Ishikawa (cell line): ENCODE measurements at regions not wholly inside any gene's neighbourhood (a gene's known extent, or its start where the extent isn't known, plus 50 kb on each side); places are given as distances from the start of the nearest gene placed in this dataset.

Source experiments
- CEBPB ChIP-seq: IDR thresholded peaks from 2 replicates; pipeline ENCODE4 v1.6.1; 2012
- CREB1 ChIP-seq: IDR thresholded peaks from 2 replicates; pipeline ENCODE4 v1.6.1; 2012; ENCODE audit warnings: low read depth
- EGR1 ChIP-seq: IDR thresholded peaks from 2 replicates; pipeline ENCODE4 v1.6.1; 2012
- EP300 ChIP-seq: IDR thresholded peaks from 2 replicates; pipeline ENCODE4 v1.6.1; 2012; ENCODE audit warnings: borderline replicate concordance
- FOXM1 ChIP-seq: IDR thresholded peaks from 2 replicates; pipeline ENCODE4 v1.6.1; 2012; ENCODE audit warnings: low read depth, borderline replicate concordance
- NFIC ChIP-seq: IDR thresholded peaks from 2 replicates; pipeline ENCODE4 v1.6.1; 2012
- RAD21 ChIP-seq: IDR thresholded peaks from 2 replicates; pipeline ENCODE4 v1.6.1; 2012; ENCODE audit warnings: low read depth
- TAF1 ChIP-seq: IDR thresholded peaks from 2 replicates; pipeline ENCODE4 v1.6.1; 2012; ENCODE audit warnings: low read depth, mild to moderate bottlenecking
- TCF12 ChIP-seq: IDR thresholded peaks from 2 replicates; pipeline ENCODE4 v1.6.1; 2012; ENCODE audit warnings: low read depth
- TEAD4 ChIP-seq: IDR thresholded peaks from 2 replicates; pipeline ENCODE4 v1.6.1; 2012
- YY1 ChIP-seq: IDR thresholded peaks from 2 replicates; pipeline ENCODE4 v1.6.1; 2012; ENCODE audit warnings: low read depth
- ZBTB7A ChIP-seq: IDR thresholded peaks from 2 replicates; pipeline ENCODE4 v1.6.1; 2012; ENCODE audit warnings: low read depth
- TF ChIP-seq, protein P1 (sequence below): IDR thresholded peaks from 2 replicates; pipeline ENCODE4 v1.6.1; 2012
- TF ChIP-seq, protein P2 (sequence below): IDR thresholded peaks from 2 replicates; pipeline ENCODE4 v1.6.1; 2012; ENCODE audit warnings: low read depth, mild to moderate bottlenecking
- TF ChIP-seq, protein P3 (sequence below): IDR thresholded peaks from 2 replicates; pipeline ENCODE4 v1.6.1; 2012

DNA sequence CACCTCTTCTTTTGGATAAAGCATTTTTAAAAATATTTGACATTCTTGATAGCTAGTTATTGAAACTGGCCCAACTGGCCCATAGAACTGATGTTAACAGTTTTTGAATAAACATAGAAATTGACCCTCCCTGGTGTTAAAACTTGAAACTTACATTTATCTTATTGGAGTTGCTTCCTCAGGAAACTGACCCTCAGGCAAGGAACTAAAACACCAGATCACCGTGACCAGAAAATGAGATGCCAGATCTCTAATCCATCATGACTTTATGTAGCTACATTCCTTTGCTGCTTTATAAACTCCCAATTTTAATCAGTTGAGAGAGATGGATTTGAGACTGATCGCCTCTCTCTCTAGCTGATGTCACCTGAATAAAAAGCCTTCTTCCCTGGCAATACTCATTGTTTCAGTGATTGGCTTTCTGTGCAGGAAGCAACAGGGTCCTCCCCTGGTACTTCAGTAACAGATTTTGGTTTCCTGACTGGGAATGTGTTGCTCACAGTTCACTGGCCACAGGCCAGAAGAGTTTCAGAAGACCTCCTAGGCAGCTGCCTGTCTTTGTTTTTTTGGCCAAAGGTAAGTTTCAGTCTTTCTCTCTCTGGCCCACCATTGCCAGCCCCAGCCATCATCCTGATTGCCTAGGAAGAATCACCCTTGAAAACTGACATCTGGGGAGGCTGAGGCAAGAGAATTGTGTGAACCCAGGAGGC lies 212.4 kb downstream of the DTWD2 start:
- TF ChIP-seq TAF1 (no peak), NFIC (no peak), TCF12 (no peak), FOXM1 (no peak), RAD21 (no peak), TEAD4 (no peak), YY1 (no peak), CEBPB (no peak)

DNA sequence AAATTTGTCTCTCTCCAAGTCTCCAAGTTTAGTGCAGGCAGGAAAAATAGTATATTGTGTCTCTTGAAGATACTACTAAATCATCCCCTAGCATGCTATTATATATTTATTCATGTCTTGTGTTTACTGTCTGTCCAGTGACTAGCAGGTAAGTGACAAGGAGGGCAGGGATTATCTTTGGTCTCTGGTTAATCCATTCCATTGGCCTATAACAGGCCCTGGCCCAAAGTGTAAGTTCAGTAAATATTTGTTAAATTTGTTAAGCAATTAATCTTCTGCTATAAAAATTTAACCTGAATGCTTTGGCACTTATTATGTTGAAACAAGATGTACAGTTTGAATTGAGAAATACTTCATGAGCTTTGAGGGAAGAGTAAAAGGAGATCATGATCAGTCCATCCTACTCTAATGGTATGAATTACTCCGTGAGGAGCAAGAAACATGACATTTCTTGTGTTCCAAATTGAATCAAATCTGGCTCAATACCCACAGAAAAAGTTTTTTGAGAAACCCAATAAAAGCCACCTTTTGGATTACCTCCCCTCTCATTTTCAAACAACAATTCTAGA lies 219.7 kb downstream of the DTWD2 start:
- TF ChIP-seq ZBTB7A (no peak), TAF1 (no peak), RAD21 (no peak), TCF12 (no peak), YY1 (no peak), NFIC (no peak), CEBPB (no peak), EGR1 (no peak), CREB1 (no peak), EP300 (no peak), FOXM1 (no peak), TEAD4 (no peak)
- TF ChIP-seq, protein P1, sequence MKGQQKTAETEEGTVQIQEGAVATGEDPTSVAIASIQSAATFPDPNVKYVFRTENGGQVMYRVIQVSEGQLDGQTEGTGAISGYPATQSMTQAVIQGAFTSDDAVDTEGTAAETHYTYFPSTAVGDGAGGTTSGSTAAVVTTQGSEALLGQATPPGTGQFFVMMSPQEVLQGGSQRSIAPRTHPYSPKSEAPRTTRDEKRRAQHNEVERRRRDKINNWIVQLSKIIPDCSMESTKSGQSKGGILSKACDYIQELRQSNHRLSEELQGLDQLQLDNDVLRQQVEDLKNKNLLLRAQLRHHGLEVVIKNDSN, result no peak
- TF ChIP-seq, protein P2, sequence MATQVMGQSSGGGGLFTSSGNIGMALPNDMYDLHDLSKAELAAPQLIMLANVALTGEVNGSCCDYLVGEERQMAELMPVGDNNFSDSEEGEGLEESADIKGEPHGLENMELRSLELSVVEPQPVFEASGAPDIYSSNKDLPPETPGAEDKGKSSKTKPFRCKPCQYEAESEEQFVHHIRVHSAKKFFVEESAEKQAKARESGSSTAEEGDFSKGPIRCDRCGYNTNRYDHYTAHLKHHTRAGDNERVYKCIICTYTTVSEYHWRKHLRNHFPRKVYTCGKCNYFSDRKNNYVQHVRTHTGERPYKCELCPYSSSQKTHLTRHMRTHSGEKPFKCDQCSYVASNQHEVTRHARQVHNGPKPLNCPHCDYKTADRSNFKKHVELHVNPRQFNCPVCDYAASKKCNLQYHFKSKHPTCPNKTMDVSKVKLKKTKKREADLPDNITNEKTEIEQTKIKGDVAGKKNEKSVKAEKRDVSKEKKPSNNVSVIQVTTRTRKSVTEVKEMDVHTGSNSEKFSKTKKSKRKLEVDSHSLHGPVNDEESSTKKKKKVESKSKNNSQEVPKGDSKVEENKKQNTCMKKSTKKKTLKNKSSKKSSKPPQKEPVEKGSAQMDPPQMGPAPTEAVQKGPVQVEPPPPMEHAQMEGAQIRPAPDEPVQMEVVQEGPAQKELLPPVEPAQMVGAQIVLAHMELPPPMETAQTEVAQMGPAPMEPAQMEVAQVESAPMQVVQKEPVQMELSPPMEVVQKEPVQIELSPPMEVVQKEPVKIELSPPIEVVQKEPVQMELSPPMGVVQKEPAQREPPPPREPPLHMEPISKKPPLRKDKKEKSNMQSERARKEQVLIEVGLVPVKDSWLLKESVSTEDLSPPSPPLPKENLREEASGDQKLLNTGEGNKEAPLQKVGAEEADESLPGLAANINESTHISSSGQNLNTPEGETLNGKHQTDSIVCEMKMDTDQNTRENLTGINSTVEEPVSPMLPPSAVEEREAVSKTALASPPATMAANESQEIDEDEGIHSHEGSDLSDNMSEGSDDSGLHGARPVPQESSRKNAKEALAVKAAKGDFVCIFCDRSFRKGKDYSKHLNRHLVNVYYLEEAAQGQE, result no peak
- TF ChIP-seq, protein P3, sequence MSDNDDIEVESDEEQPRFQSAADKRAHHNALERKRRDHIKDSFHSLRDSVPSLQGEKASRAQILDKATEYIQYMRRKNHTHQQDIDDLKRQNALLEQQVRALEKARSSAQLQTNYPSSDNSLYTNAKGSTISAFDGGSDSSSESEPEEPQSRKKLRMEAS, result no peak

DNA sequence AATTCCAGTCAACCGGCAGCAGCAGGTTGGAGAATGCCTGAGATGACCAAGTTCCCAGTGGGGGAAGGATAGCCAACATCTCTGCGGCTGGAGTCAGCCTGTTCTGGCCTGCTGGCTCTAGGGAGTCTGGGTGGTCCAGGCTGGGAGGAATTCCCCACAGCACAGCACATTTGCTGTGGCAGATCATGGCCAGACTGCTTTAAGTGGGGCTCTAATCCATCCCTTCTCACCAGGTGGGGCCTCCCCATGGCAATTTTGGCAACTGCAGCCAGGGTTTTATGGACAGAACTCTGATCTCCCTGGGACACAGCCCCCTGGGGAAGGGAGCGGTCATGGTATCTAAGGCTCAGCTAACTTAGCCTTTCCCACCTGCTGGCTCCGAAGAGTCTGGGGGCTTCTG lies 226.1 kb downstream of the DTWD2 start:
- TF ChIP-seq TAF1, result no peak
- no peak for TF ChIP-seq RAD21
- no peak for TF ChIP-seq EP300
- no peak for TF ChIP-seq TCF12
- TF ChIP-seq, protein P2, result no peak
- TF ChIP-seq, protein P1, result no peak
- TF ChIP-seq CREB1, result no peak
- TF ChIP-seq, protein P3, result no peak
- TF ChIP-seq TEAD4, result no peak
- no peak for TF ChIP-seq YY1
- TF ChIP-seq NFIC, result no peak
- TF ChIP-seq EGR1, result no peak
- TF ChIP-seq CEBPB, result no peak
- no peak for TF ChIP-seq ZBTB7A
- no peak for TF ChIP-seq FOXM1

DNA sequence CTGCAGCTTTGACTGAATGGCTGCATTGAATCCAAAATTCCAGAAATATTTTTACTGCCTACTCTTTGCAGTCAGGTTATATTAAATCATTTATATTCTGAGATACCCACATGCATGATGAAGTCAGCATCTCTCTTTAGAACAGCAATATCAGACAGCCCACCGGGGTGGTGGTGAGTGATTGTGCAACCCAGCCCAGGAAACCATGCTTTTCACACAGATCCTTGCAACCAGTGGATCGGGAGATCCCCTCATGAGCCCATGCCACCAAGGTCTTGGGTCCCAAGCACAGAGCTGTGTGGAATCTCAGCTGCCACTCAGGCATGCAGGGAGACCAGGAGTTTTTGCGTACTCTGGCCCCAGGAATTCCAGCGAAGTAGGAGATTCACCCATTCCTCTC lies 226.5 kb downstream of the DTWD2 start:
- TF ChIP-seq RAD21, result no peak

DNA sequence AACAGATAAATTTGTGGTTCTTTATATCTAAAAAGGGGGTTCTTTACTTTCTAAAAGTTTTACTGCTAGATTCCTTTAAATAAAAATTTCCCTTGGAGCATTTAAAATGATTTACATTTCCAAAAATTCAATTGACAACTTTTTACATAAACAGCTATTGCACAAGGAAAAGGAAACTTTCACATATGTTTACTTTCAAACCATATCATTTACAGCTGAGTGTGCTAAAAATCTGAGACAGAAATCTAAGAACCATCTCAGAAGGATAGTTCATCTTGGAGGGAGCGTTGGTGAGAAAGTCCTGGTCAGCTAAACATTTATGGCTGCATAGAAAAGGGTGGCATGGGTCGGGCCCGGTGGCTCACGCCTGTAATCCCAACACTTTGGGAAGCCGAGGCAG lies 235.4 kb downstream of the DTWD2 start:
- TF ChIP-seq, protein P1, result no peak
- TF ChIP-seq YY1, result no peak
- no peak for TF ChIP-seq RAD21
- no peak for TF ChIP-seq NFIC
- no peak for TF ChIP-seq EP300
- TF ChIP-seq TAF1, result no peak
- TF ChIP-seq FOXM1, result no peak
- TF ChIP-seq TEAD4, result no peak
- TF ChIP-seq TCF12, result no peak
- TF ChIP-seq EGR1, result no peak

DNA sequence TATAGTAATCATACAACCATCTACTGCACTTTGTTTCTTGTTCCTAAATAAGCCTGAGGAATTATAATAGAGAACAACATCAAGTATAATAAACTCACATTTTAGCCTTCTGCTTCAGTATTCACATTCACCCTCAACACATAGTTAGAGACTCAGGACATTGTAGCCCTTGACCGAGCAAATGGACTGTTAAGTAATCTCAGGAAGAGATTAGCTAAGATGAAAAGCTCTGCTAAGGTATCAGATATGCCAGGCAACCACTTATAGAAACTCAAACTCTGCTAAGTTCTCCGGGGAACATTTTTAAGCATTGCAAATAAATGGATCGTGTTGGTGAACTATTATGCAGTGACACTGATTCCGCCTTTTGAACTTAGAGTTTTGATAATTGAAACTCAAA lies 252.0 kb downstream of the DTWD2 start:
- TF ChIP-seq TEAD4, result no peak
